ENCODE measurements at regions not wholly inside any gene's neighbourhood (a gene's known extent, or its start where the extent isn't known, plus 50 kb on each side); places are given as distances from the start of the nearest gene placed in this dataset.

GRCh38 chr20:19009081-19009688, 195.6 kb downstream of the SCP2D1 start (continued):
- TF ChIP-seq ZNF274 (IDR thresholded peaks at IDR 0.05; ENCODE audit: low read depth, low read length) (no peak), YY1 (IDR thresholded peaks at IDR 0.05; ENCODE audit: extremely low read depth, insufficient replicate concordance, low read depth, low read length) (no peak), CBX3 (IDR thresholded peaks at IDR 0.05; ENCODE audit: low read depth) (no peak), REST (IDR thresholded peaks at IDR 0.05; ENCODE audit: low read depth) (no peak)

GRCh38 chr20:19012676-19013075, 199.1 kb downstream of the SCP2D1 start:
- intact Hi-C loops (cut with micrococcal nuclease), result no loop called here
- ChIA-PET POLR2A (no interaction called here), CTCF (no interaction called here), RAD21 (ENCODE audit: low non-redundant PET in 1 of 2, low total read pairs in 2 of 2, uncharacterized antibody in 2 of 2, unreplicated experiment in 2 of 2) (no interaction called here)
- Histone ChIP-seq H4K20me1 (ENCODE audit: insufficient read depth) (no peaks in the 10 kb centered on the region), H3K9me3 (ENCODE audit: control insufficient read depth in 1 of 2, insufficient read depth in 1 of 2, low read depth in 1 of 2, low read length in 2 of 2) (no peaks in the 10 kb centered on the region), H3K27ac (ENCODE audit: low read depth, low read length) (no peak overlapping the region), H3K36me3 (ENCODE audit: control insufficient read depth in 1 of 2, insufficient read depth in 2 of 2, low read length in 2 of 2) (no peaks in the 10 kb centered on the region), H3K4me3 (replicated peaks in 1 of 2; ENCODE audit: low read depth in 1 of 2, low read length in 2 of 2) (no peak overlapping the region), H3K4me1 (ENCODE audit: control insufficient read depth in 1 of 2, insufficient read depth in 2 of 2, low read length in 2 of 2) (no peaks in the 10 kb centered on the region), H2AFZ (ENCODE audit: low read depth, low read length, poor library complexity, severe bottlenecking) (no peak overlapping the region), H3K79me2 (ENCODE audit: insufficient read depth, low read length) (no peaks in the 10 kb centered on the region), H3K9ac (ENCODE audit: low read length) (no peak overlapping the region), H3K9me2 (ENCODE audit: insufficient read depth) (no peaks in the 10 kb centered on the region), H3K4me2 (ENCODE audit: low read length) (no peak overlapping the region), H3K27me3 (ENCODE audit: insufficient read depth, low read length) (no peaks in the 10 kb centered on the region)
- ATAC-seq (no peak), DNase-seq (ENCODE audit: low read depth, low spot score) (no peak)
- BruUV-seq (replicated peaks), result no TSS peak
- TF ChIP-seq REST (IDR thresholded peaks at IDR 0.05; ENCODE audit: low read depth), result no peak
- no peak for TF ChIP-seq POLR2A (IDR thresholded peaks at IDR 0.05; ENCODE audit: borderline replicate concordance, extremely low read depth, insufficient read depth, insufficient read length)
- no peak for TF ChIP-seq ATF3 (IDR thresholded peaks at IDR 0.05)
- no peak for TF ChIP-seq CTCF (IDR thresholded peaks at IDR 0.05 in 2 of 3, conservative IDR thresholded peaks at IDR 0.05 in 1 of 3; ENCODE audit: borderline replicate concordance in 1 of 3, insufficient read depth in 1 of 3, low read depth in 2 of 3, low read length in 2 of 3)
- no peak for TF ChIP-seq EGR1 (IDR thresholded peaks at IDR 0.05; ENCODE audit: low read depth)
- TF ChIP-seq POLR2AphosphoS5 (IDR thresholded peaks at IDR 0.05; ENCODE audit: low read depth, low read length), result no peak
- TF ChIP-seq ZBTB33 (IDR thresholded peaks at IDR 0.05; ENCODE audit: extremely low read depth, insufficient replicate concordance, low read length), result no peak
